A549 (cell line): ENCODE measurements at regions not wholly inside any gene's neighbourhood (a gene's known extent, or its start where the extent isn't known, plus 50 kb on each side); places are given as distances from the start of the nearest gene placed in this dataset.

Experiments
- ATAC-seq, 2 experiments: fragments of 200-7000 bp in 1 of 2; fragments of >200 bp in 1 of 2; cut with Nextera tagmentation in 1 of 2; cut with Tn5 transposase in 1 of 2; 3 replicates each; pipeline versions ENCODE4 v1.8.0 to v1.9.1; 2018 to 2020; ENCODE audit warnings: mild to moderate bottlenecking in 1 of 2, moderate library complexity in 1 of 2
- CTCF ChIA-PET: fragments of 300-600 bp; sonication (Branson Sonifier 250); formaldehyde crosslinking; extraction: SDS; loops from one replicate; lab custom pipeline; 2021; ENCODE audit warnings: antibody characterized with exemption, inconsistent platforms; lab: Yijun Ruan, JAX
- POLR2A ChIA-PET: fragments of 350-600 bp; formaldehyde crosslinking; extraction: SDS; loops from one replicate; lab custom pipeline; 2021; ENCODE audit warnings: antibody characterized with exemption, inconsistent platforms; lab: Yijun Ruan, JAX
- DNase-seq, 2 experiments: peaks; one replicate each; pipeline versions ENCODE4 v3.0.0 to v3.0.0-alpha.2; 2011 to 2016; ENCODE audit warnings: low read depth in 1 of 2, low spot score in 1 of 2
- FAIRE-seq: peaks from 2 replicates; lab custom pipeline; 2011; peaks lifted over from hg19 to GRCh38; lab: Jason Lieb, UNC
- H3K27ac ChIP-seq, 2 experiments: fragments of >200 bp; sonication (Bioruptor Twin); formaldehyde crosslinking; 3 replicates each; pipeline ENCODE4 v1.5.1; 2016 to 2017
- H3K4me1 ChIP-seq: fragments of >200 bp; sonication (Bioruptor Twin); formaldehyde crosslinking; 3 replicates; pipeline ENCODE4 v1.6.1; 2016
- H3K4me2 ChIP-seq: fragments of >200 bp; sonication (Bioruptor Twin); formaldehyde crosslinking; 3 replicates; pipeline ENCODE4 v1.6.1; 2016
- H3K4me3 ChIP-seq: fragments of >200 bp; sonication (Bioruptor Twin); formaldehyde crosslinking; 3 replicates; pipeline ENCODE4 v1.5.1; 2016
- H3K9me3 ChIP-seq: fragments of >200 bp; sonication (Bioruptor Twin); formaldehyde crosslinking; 3 replicates; pipeline ENCODE4 v1.6.1; 2016
- ATOH8 ChIP-seq: fragments of 250-450 bp; sonication (Bioruptor Pico); IDR thresholded peaks from 2 replicates; pipeline ENCODE4 v1.5.0; 2020; ENCODE audit warnings: low read depth, mild to moderate bottlenecking, moderate library complexity
- BHLHE40 ChIP-seq: IDR thresholded peaks from 2 replicates; pipeline ENCODE4 v1.6.1; 2012; ENCODE audit warnings: low read depth, low read length, inconsistent platforms
- CBX8 ChIP-seq: fragments of 200-600 bp; sonication (generic); IDR thresholded peaks from 2 replicates; pipeline ENCODE4 v1.6.1; 2016
- CHD2 ChIP-seq: fragments of 150-350 bp; IDR thresholded peaks from 2 replicates; pipeline ENCODE4 v1.6.1; 2014; ENCODE audit warnings: low read length; ENCODE audit not compliant: partially characterized antibody
- EHMT2 ChIP-seq: fragments of 200-600 bp; sonication (generic); IDR thresholded peaks from 2 replicates; pipeline ENCODE4 v1.6.1; 2016; ENCODE audit warnings: antibody characterized with exemption, low read depth, mild to moderate bottlenecking, moderate library complexity
- EP300 ChIP-seq, 2 experiments: fragments of >200 bp; sonication (Bioruptor Twin); formaldehyde crosslinking; IDR thresholded peaks; 2 replicates in 1 of 2; 3 replicates in 1 of 2; pipeline ENCODE4 v1.6.1; 2016 to 2017
- ESRRA ChIP-seq: fragments of 150-350 bp; IDR thresholded peaks from 2 replicates; pipeline ENCODE4 v1.6.1; 2014; ENCODE audit warnings: mild to moderate bottlenecking, low read length, borderline replicate concordance
- FOSB ChIP-seq: fragments of 250-450 bp; sonication (Bioruptor Pico); IDR thresholded peaks from 2 replicates; pipeline ENCODE4 v1.5.0; 2020; ENCODE audit warnings: mild to moderate bottlenecking, moderate library complexity
- FOSL2 ChIP-seq, 2 experiments: fragments of 450-650 bp in 1 of 2; fragments of >200 bp in 1 of 2; sonication (Bioruptor Twin) in 1 of 2; formaldehyde crosslinking; IDR thresholded peaks; 2 replicates each; pipeline versions ENCODE4 v1.5.0 to v1.6.1; 2016 to 2020; ENCODE audit warnings: mild to moderate bottlenecking in 1 of 2, moderate library complexity in 1 of 2
- GATA3 ChIP-seq: IDR thresholded peaks from 2 replicates; pipeline ENCODE4 v1.6.1; 2012; ENCODE audit warnings: borderline replicate concordance
- HOXA7 ChIP-seq: fragments of 250-450 bp; sonication (Bioruptor Pico); IDR thresholded peaks from 2 replicates; pipeline ENCODE4 v1.5.0; 2020; ENCODE audit warnings: mild to moderate bottlenecking, moderate library complexity
- JUNB ChIP-seq: fragments of >200 bp; sonication (Bioruptor Twin); formaldehyde crosslinking; IDR thresholded peaks from 2 replicates; pipeline ENCODE4 v1.6.1; 2016
- KDM5A ChIP-seq: fragments of 200-600 bp; sonication (generic); IDR thresholded peaks from 2 replicates; pipeline ENCODE4 v1.6.1; 2016; ENCODE audit warnings: antibody characterized with exemption, mild to moderate bottlenecking
- NR3C1 ChIP-seq: fragments of >200 bp; sonication (Bioruptor Twin); formaldehyde crosslinking; IDR thresholded peaks from 3 replicates; pipeline ENCODE4 v1.6.1; 2017
- PBX3 ChIP-seq: IDR thresholded peaks from 2 replicates; pipeline ENCODE4 v1.6.1; 2012
- PHF8 ChIP-seq: fragments of 200-600 bp; sonication (generic); IDR thresholded peaks from 2 replicates; pipeline ENCODE4 v1.6.1; 2016; ENCODE audit warnings: low read depth, mild to moderate bottlenecking, antibody characterized with exemption, moderate library complexity, borderline replicate concordance
- POLR2A ChIP-seq: IDR thresholded peaks from 2 replicates; pipeline ENCODE4 v1.6.1; 2012; ENCODE audit warnings: mild to moderate bottlenecking, low read length
- RAD21 ChIP-seq, 2 experiments: fragments of >200 bp in 1 of 2; sonication (Bioruptor Twin) in 1 of 2; formaldehyde crosslinking in 1 of 2; IDR thresholded peaks in 1 of 2; conservative IDR thresholded peaks in 1 of 2; 2 replicates in 1 of 2; 3 replicates in 1 of 2; pipeline ENCODE4 v1.6.1; 2012 to 2018; ENCODE audit warnings: inconsistent platforms in 1 of 2
- SMC3 ChIP-seq: fragments of >200 bp; sonication (Bioruptor Twin); formaldehyde crosslinking; IDR thresholded peaks from 3 replicates; pipeline ENCODE4 v1.6.1; 2018; ENCODE audit warnings: inconsistent platforms
- TP53 ChIP-seq: fragments of 250-450 bp; sonication (Bioruptor Pico); IDR thresholded peaks from 2 replicates; pipeline ENCODE4 v1.5.0; 2021; ENCODE audit warnings: mild to moderate bottlenecking, moderate library complexity
- ZC3H11A ChIP-seq: fragments of 450-650 bp; IDR thresholded peaks from 2 replicates; pipeline ENCODE4 v1.6.1; 2014; ENCODE audit warnings: antibody characterized with exemption, mild to moderate bottlenecking
- ZNF302 ChIP-seq: fragments of 250-450 bp; sonication (Bioruptor Pico); IDR thresholded peaks from 2 replicates; pipeline ENCODE4 v1.9.0; 2021; ENCODE audit warnings: inconsistent platforms, mild to moderate bottlenecking, moderate library complexity
- WGBS: methylation state at CpG from one replicate; pipeline ENCODE4 v1.1.6; 2017; ENCODE audit errors: missing lambda C conversion rate; 5-methylcytosine and 5-hydroxymethylcytosine counted together
- TF ChIP-seq, protein P1 (sequence below): IDR thresholded peaks from 2 replicates; pipeline ENCODE4 v1.6.1; 2012; ENCODE audit warnings: low read depth, borderline replicate concordance
- TF ChIP-seq, protein P2 (sequence below): fragments of 150-350 bp; IDR thresholded peaks from 2 replicates; pipeline ENCODE4 v1.6.1; 2014; ENCODE audit warnings: low read depth, mild to moderate bottlenecking, low read length
- TF ChIP-seq, protein P3 (sequence below): IDR thresholded peaks from 2 replicates; pipeline ENCODE4 v1.6.1; 2012
- TF ChIP-seq, protein P4 (sequence below): fragments of >200 bp; sonication (Bioruptor Twin); formaldehyde crosslinking; IDR thresholded peaks from 3 replicates; pipeline ENCODE4 v1.6.1; 2016
- TF ChIP-seq, protein P5 (sequence below): fragments of 250-450 bp; sonication (Bioruptor Pico); IDR thresholded peaks from 2 replicates; pipeline ENCODE4 v1.5.0; 2021; ENCODE audit warnings: mild to moderate bottlenecking, moderate library complexity, borderline replicate concordance

DNA sequence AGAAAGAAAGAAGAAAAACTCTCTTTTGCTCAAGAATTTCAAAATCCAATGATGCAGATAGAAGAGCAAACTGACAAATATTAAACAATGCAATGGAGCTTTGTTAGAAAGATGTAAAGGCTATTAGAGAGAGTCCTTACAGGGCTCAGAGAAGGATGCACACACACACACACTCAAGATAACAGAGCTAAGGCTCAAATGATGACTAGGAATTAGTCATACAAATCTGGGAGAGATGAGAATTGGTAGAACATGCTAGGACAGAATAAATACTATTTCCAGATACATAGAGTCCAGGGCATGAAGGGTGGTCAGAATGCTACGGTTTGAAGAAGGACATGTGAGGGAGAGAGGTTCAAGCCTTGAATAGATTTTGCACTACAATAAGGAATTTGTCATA is 650.1 kb upstream of the MDGA2 start:
- TF ChIP-seq, protein P1, sequence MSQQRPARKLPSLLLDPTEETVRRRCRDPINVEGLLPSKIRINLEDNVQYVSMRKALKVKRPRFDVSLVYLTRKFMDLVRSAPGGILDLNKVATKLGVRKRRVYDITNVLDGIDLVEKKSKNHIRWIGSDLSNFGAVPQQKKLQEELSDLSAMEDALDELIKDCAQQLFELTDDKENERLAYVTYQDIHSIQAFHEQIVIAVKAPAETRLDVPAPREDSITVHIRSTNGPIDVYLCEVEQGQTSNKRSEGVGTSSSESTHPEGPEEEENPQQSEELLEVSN: no peak
- TF ChIP-seq EP300 (IDR thresholded peaks at IDR 0.05): no peak
- TF ChIP-seq ZNF302 (CRISPR knock-in tag): no peak
- ATAC-seq (no peak), DNase-seq (no peak), FAIRE-seq (no peak)
- Histone ChIP-seq H3K27ac (no peak overlapping the region), H3K4me2 (no peak overlapping the region), H3K9me3 (no peaks in the 10 kb centered on the region), H3K4me1 (no peaks in the 10 kb centered on the region), H3K4me3 (no peak overlapping the region)
- WGBS: 3% methylated on average over 1 of the region's 1 CpG
- POLR2A ChIA-PET: no interaction called here
- CTCF ChIA-PET: no interaction called here

- 16% methylated on average over 6 of the region's 6 CpGs for WGBS
- no peak for DNase-seq
- Histone ChIP-seq H3K9me3 (no peaks in the 10 kb centered on the region), H3K4me3 (no peak overlapping the region), H3K27ac (no peak overlapping the region), H3K4me1 (no peaks in the 10 kb centered on the region), H3K4me2 (no peak overlapping the region)
- ATAC-seq: no peak
- POLR2A ChIA-PET: no interaction called here
- no peak for FAIRE-seq
- CTCF ChIA-PET: no interaction called here
- TF ChIP-seq JUNB (no peak), PHF8 (no peak), RAD21 (conservative IDR thresholded peaks at IDR 0.05 in 1 of 2, IDR thresholded peaks at IDR 0.05 in 1 of 2) (no peak), GATA3 (no peak), CHD2 (no peak), PBX3 (no peak), KDM5A (no peak), ZC3H11A (no peak), SMC3 (no peak), ATOH8 (no peak), POLR2A (no peak), FOSB (CRISPR knock-in tag) (no peak)
- TF ChIP-seq, protein P2, sequence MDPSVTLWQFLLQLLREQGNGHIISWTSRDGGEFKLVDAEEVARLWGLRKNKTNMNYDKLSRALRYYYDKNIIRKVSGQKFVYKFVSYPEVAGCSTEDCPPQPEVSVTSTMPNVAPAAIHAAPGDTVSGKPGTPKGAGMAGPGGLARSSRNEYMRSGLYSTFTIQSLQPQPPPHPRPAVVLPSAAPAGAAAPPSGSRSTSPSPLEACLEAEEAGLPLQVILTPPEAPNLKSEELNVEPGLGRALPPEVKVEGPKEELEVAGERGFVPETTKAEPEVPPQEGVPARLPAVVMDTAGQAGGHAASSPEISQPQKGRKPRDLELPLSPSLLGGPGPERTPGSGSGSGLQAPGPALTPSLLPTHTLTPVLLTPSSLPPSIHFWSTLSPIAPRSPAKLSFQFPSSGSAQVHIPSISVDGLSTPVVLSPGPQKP: no peak
- TF ChIP-seq, protein P3, sequence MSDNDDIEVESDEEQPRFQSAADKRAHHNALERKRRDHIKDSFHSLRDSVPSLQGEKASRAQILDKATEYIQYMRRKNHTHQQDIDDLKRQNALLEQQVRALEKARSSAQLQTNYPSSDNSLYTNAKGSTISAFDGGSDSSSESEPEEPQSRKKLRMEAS: no peak
- TF ChIP-seq, protein P4, sequence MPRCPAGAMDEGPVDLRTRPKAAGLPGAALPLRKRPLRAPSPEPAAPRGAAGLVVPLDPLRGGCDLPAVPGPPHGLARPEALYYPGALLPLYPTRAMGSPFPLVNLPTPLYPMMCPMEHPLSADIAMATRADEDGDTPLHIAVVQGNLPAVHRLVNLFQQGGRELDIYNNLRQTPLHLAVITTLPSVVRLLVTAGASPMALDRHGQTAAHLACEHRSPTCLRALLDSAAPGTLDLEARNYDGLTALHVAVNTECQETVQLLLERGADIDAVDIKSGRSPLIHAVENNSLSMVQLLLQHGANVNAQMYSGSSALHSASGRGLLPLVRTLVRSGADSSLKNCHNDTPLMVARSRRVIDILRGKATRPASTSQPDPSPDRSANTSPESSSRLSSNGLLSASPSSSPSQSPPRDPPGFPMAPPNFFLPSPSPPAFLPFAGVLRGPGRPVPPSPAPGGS: no peak
Measured at GRCh38 chr14:48323665-48324064, 648.3 kb upstream of the MDGA2 start.

DNA sequence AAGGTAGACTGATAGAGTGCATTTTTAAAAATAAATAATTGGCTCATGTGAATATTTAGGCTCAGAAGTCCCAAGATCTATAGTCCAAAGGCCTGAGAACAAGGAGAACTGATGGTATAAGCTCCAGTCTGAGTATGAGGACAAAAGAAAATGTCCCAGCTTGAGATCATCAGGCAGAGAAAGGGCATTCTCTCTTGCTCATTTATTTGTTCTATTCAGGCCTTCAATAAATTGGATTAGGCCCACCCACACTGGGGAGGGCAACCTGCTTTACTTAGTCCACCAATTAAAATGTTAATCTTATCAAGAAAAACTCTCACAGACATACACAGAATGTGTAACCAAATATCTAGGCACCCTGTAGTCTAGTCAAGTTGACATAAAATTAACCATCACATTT is 644.4 kb upstream of the MDGA2 start:
- H3K27ac ChIP-seq: no peak overlapping the region
- no peaks in the 10 kb centered on the region for H3K9me3 ChIP-seq
- ATAC-seq (no peak), DNase-seq (no peak), FAIRE-seq (no peak)
- no peaks in the 10 kb centered on the region for H3K4me1 ChIP-seq
- no peak overlapping the region for H3K4me2 ChIP-seq
- ChIA-PET POLR2A (no interaction called here), CTCF (no interaction called here)
- H3K4me3 ChIP-seq: no peak overlapping the region
- no peak for TF ChIP-seq CBX8
- no peak for TF ChIP-seq HOXA7 (CRISPR knock-in tag)
- no peak for TF ChIP-seq FOSL2 (IDR thresholded peaks at IDR 0.05)
- no peak for TF ChIP-seq FOSL2 (CRISPR knock-in tag; IDR thresholded peaks at IDR 0.05)
- TF ChIP-seq, protein P5, sequence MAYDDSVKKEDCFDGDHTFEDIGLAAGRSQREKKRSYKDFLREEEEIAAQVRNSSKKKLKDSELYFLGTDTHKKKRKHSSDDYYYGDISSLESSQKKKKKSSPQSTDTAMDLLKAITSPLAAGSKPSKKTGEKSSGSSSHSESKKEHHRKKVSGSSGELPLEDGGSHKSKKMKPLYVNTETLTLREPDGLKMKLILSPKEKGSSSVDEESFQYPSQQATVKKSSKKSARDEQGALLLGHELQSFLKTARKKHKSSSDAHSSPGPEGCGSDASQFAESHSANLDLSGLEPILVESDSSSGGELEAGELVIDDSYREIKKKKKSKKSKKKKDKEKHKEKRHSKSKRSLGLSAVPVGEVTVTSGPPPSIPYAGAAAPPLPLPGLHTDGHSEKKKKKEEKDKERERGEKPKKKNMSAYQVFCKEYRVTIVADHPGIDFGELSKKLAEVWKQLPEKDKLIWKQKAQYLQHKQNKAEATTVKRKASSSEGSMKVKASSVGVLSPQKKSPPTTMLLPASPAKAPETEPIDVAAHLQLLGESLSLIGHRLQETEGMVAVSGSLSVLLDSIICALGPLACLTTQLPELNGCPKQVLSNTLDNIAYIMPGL (CRISPR knock-in tag): no peak
- no peak for TF ChIP-seq GATA3
- TF ChIP-seq BHLHE40: no peak
- no peak for TF ChIP-seq ESRRA
- TF ChIP-seq TP53 (CRISPR knock-in tag): no peak
- TF ChIP-seq, protein P2: no peak
- TF ChIP-seq, protein P3: no peak
- TF ChIP-seq JUNB: no peak
- no peak for TF ChIP-seq NR3C1
- no peak for TF ChIP-seq EHMT2
